Colonic mucosa (tissue), 4 donors: ENCODE measurements at regions not wholly inside any gene's neighbourhood (a gene's known extent, or its start where the extent isn't known, plus 50 kb on each side); places are given as distances from the start of the nearest gene placed in this dataset.

Experiments used
- DNase-seq: peaks from one replicate; pipeline ENCODE4 v3.0.0-alpha.2; 2020
- H3K27ac ChIP-seq: fragments of 200-600 bp; one replicate; pipeline ENCODE4 v1.8.0; 2021
- H3K27me3 ChIP-seq: fragments of 200-600 bp; one replicate; pipeline ENCODE4 v1.8.0; 2021
- H3K36me3 ChIP-seq: fragments of 200-600 bp; one replicate; pipeline ENCODE4 v1.8.0; 2021
- H3K4me1 ChIP-seq: fragments of 200-600 bp; one replicate; pipeline ENCODE4 v1.8.0; 2021; ENCODE audit warnings: mild to moderate bottlenecking
- H3K4me3 ChIP-seq: fragments of 200-600 bp; one replicate; pipeline ENCODE4 v1.8.0; 2021
- H3K9ac ChIP-seq, 2 donors: one replicate each; pipeline ENCODE4 v1.7.0; 2013; ENCODE audit warnings: control low read depth in 2 of 2, low read depth in 2 of 2, low read length in 2 of 2
- H3K9me3 ChIP-seq: fragments of 200-600 bp; one replicate; pipeline ENCODE4 v1.8.0; 2021
- intact Hi-C: fragments of 100-400 bp; cut with DNase I; formaldehyde crosslinking; loops from one replicate; pipeline ENCODE4 v1.14.1; 2022
- TF ChIP-seq, protein P1 (sequence below): fragments of 200-600 bp; IDR thresholded peaks from one replicate; pipeline ENCODE4 v1.8.0; 2022; ENCODE audit warnings: antibody characterized with exemption, mild to moderate bottlenecking
- donor health status: healthy.
- donor health status: DM: no; HTN: no; CAD: no.
- donor health status: DM: no; HTN: no; CAD: no.

DNA sequence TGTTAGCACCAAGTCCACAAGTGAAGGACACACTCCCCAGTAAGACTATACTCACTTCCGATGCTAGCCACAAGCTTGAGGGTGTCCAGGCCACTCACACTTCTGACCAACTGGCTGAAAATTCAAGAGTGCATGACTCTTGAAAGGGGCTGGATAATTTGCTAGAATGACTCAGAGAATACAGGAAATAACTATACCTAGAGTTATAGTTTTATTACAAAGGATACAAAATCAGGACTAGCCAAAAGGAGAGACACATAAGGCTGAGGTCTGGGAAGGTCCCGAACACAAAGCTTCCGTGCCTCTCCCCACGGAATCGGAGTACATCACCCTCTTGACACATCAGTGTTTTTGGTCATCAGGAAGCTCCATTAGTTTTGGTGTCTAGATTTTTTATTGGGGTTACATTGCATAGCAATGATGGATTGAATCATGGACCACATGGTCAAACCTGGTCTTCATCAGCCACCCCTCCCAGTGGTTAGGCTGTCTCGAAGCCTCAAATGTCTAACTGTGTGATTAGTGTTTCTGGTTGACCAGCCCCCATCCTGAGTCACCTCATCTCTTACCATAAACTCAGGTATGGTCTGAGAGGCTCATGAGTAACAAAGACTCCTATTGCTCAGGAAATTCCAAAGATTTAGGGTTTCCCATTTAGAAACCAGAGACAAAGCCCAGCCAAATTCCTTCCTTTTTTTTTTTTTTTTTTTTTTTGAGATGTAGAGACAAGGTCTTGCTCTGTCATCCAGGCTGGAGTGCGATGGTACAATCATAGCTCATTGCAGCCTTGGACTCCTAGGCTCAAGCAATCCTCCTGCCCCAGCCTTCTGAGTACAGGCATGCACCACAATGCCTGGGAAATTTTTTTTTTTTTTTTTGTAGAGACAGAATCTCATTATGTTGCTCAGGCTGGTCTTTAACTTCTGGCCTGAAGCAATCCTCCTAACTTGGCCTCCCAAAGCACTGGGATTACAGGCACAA, 472.0 kb upstream of the TBX3 start:
- TF ChIP-seq, protein P1, sequence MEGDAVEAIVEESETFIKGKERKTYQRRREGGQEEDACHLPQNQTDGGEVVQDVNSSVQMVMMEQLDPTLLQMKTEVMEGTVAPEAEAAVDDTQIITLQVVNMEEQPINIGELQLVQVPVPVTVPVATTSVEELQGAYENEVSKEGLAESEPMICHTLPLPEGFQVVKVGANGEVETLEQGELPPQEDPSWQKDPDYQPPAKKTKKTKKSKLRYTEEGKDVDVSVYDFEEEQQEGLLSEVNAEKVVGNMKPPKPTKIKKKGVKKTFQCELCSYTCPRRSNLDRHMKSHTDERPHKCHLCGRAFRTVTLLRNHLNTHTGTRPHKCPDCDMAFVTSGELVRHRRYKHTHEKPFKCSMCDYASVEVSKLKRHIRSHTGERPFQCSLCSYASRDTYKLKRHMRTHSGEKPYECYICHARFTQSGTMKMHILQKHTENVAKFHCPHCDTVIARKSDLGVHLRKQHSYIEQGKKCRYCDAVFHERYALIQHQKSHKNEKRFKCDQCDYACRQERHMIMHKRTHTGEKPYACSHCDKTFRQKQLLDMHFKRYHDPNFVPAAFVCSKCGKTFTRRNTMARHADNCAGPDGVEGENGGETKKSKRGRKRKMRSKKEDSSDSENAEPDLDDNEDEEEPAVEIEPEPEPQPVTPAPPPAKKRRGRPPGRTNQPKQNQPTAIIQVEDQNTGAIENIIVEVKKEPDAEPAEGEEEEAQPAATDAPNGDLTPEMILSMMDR, result no peak
- Histone ChIP-seq H3K4me3 (no peak overlapping the region), H3K27me3 (no peaks in the 10 kb centered on the region), H3K9ac (no peak overlapping the region), H3K27ac (no peak overlapping the region), H3K9me3 (no peaks in the 10 kb centered on the region), H3K4me1 (no peaks in the 10 kb centered on the region), H3K36me3 (no peaks in the 10 kb centered on the region)
- no peak for DNase-seq
- intact Hi-C loops, result no loop called here

DNA sequence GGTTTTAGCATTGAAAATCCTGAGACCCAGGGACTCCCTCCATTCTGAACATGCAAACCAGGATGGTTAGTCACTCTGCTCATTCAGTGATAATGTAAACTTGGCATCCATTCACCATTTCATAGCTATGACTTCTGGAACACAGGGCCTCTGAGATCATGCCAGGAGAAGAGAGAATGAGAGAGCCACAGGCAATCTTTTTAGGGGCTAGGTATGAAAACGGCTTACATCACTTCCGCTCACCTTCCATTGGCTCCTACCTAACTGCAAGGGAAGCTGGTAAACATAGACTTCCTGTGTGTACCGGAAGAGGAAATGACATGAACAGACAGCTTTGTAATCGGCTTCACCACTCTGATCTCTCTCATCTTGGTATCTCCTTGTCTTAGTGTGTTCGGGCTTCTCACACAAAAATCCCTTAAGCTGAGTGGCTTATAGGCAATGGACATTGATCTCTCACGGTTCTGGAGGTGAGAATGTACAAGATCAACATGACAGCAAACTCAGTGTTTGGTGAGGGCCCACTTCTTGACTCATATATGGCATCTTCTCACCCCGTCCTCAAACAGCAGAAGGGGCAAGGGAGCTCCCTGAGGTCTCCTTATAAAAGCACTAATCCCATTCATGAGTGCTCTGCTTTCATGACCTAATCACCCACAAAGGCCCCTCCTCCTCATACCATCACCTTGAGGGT, 465.9 kb upstream of the TBX3 start:
- Histone ChIP-seq H3K27me3 (no peaks in the 10 kb centered on the region), H3K27ac (no peak overlapping the region), H3K4me1 (no peaks in the 10 kb centered on the region), H3K9me3 (no peaks in the 10 kb centered on the region), H3K36me3 (no peaks in the 10 kb centered on the region), H3K4me3 (no peak overlapping the region), H3K9ac (no peak overlapping the region)
- no peak for DNase-seq
- TF ChIP-seq, protein P1, result no peak
- intact Hi-C loops, result no loop called here

- Histone ChIP-seq H3K9me3 (no peaks in the 10 kb centered on the region), H3K9ac (no peak overlapping the region), H3K4me3 (no peak overlapping the region), H3K4me1 (no peaks in the 10 kb centered on the region), H3K27ac (no peak overlapping the region), H3K36me3 (no peaks in the 10 kb centered on the region), H3K27me3 (no peaks in the 10 kb centered on the region)
- TF ChIP-seq, protein P1, result no peak
- intact Hi-C loops, result no loop called here
- no peak for DNase-seq
Observed at GRCh38 chr12:115149279-115149678, 465.3 kb upstream of the TBX3 start.

DNA sequence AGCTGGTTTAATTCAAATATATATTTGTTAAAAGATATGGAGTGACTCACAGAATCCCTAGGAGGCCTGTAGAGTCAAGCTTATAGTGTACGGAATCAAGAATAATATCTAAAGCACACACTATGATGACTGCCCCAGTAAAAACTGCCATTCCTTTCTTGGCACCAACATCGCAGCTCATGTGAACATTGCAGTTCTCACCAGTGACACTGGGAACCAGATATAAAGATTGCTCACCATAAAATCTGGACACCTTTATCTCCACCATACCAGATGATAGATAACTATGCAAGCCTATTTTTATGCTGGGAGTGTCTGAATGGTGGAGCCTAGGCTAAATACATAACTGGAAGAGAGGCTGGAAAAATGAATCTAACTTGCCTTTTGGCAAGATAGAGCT, 463.9 kb upstream of the TBX3 start:
- DNase-seq, result no peak
- Histone ChIP-seq H3K9ac (no peak overlapping the region), H3K4me3 (no peak overlapping the region), H3K27ac (no peak overlapping the region), H3K4me1 (no peaks in the 10 kb centered on the region), H3K9me3 (no peaks in the 10 kb centered on the region), H3K36me3 (no peaks in the 10 kb centered on the region), H3K27me3 (no peaks in the 10 kb centered on the region)
- TF ChIP-seq, protein P1, result no peak
- intact Hi-C loops, result no loop called here

GRCh38 chr12:115146453-115146852, 462.5 kb upstream of the TBX3 start:
- H3K9ac ChIP-seq, result no peak overlapping the region

More at GRCh38 chr12:115146453-115146852, 462.5 kb upstream of the TBX3 start:
- Histone ChIP-seq H3K36me3 (no peaks in the 10 kb centered on the region), H3K27me3 (no peaks in the 10 kb centered on the region), H3K4me1 (no peaks in the 10 kb centered on the region), H3K27ac (no peak overlapping the region), H3K4me3 (no peak overlapping the region), H3K9me3 (no peaks in the 10 kb centered on the region)
- no peak for DNase-seq
- intact Hi-C loops, result no loop called here
- TF ChIP-seq, protein P1, result no peak
